Germinal center (tissue), 1 donor: ENCODE measurements at regions not wholly inside any gene's neighbourhood (a gene's known extent, or its start where the extent isn't known, plus 50 kb on each side); places are given as distances from the start of the nearest gene placed in this dataset.

Source experiments
- DNase-seq: peaks from one replicate; pipeline ENCODE4 v3.0.0; 2012; ENCODE audit warnings: mixed read lengths, low spot score

DNA sequence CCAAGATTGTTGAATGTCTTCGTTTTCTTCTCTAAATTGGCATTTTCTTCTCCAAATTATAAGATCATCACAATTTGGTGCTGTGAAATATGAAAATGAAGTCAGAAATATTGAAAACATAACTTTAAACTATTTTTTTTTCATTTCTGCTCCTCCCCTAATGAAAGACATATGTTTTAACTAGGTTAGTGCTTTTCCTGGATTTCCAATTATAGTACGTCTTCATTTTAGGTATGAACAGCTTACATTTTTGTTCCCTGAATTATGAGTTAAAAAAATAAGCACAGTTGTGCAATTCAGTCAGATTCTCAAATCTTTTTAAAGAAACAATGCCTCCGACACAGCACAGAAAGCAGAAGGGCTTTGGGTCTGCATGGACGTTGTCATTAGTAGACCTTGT is 83.5 kb upstream of the CFAP20DC start:
- no peak for DNase-seq

DNA sequence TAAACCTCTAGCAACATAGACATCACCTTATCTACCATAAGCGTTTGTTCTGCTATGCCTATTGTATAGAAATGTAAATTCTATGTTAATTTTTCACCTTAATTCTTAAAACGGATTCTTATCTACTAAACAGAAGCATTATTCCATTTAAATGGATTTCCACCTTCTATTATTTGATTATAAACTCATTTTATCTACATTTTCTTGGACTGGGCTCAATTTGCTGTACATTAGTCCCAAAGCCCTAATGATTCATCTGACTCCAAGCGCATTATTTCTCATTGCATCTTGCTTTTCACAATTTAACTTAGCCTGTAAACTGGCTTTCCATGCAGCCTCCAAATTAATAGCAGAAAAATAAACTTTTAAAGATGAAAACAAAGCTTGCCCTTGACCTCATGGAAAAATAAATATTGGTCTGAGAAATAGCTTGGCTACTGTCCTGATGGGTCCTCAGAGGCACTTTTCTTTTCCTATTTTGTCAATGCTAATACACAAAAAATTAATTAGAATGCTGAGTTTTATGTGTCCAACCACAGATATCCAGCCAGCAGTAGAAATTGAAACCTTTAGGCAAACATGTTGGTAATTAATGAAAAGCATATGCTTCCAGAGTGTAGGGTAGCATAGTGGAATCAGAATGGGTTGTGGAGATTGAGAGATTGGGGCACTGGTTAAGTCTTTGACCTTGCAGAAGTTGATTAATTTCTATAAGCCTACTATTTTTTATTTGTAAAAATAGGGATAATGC is 81.4 kb upstream of the CFAP20DC start:
- DNase-seq, result no peak

DNA sequence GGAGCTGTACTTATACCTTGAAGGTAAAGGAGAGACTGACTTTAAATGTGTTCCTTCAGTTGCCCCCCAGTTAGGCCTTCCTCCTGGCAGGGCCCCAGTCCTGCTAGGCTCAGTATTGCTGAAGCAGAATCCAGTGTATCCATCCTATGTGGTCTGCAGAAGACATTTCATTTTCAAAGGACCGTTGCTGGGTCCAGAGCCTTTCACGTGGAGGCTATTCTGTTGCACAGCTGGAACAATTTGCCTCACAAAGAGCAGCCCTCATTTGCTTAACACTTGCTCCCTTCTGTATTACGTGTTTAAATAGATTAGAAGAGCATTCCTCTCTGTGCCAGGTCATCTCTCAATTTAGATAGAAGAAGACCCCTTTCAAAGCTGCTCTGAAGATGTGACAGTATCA is 78.9 kb upstream of the CFAP20DC start:
- no peak for DNase-seq

DNA sequence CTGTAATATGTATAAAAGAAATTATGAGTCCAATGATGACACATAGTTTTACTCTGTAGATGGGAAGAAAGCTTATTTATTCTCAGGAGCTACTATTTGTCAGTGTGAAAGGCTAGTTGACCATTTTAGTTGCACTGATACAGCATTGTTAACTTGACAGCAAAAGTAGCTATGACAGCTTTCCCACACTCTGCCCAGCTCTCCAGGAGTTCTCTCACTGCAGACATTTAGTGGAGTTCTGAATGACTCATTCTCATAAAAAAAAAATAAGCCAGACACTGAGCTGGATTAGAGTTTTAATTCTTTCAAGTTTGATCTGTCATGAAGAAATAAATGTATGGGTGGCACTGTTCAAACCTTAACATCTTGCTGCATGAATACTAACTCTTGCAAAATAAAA is 77.2 kb upstream of the CFAP20DC start:
- no peak for DNase-seq

- no peak for DNase-seq
Observed at GRCh38 chr3:59126446-59126845, 76.6 kb upstream of the CFAP20DC start.

- DNase-seq, result no peak
Observed at GRCh38 chr3:59121346-59122144, 71.7 kb upstream of the CFAP20DC start.

GRCh38 chr3:59118928-59119327 is 69.1 kb upstream of the CFAP20DC start:
- no peak for DNase-seq

DNA sequence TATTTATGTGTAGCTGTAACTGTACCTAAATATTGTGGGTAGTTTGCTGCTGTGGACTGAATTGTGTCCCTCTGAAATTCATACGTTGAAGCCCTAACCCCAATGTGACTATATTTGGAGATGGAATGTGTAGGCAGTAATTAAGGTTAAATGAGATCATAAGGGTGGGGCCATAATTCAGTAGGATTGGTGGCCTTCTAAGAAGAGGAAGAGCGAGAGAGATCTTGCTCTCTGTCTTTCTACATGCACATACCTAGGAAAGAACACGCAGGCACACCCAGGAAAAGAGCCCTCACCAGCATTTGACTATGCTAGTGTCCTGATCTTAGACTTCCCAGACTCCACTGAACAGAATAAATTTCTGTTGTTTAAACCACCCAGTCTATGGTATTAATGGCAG is 67.6 kb upstream of the CFAP20DC start:
- no peak for DNase-seq

DNA sequence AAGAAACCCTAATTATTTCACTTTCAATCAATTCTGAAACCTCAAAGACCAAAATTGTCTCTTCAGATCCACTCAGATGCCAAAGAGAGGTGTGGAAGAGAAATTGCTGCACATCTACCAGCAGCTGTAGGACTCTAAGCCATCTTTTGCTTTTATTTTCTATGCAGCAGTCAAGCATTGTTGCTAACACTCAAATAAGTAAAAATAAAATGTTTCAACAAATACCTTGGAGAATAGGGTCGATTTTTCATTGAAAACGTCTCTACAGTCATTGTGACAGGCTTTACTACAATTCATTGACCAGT is 66.4 kb upstream of the CFAP20DC start:
- DNase-seq, result no peak

- no peak for DNase-seq
Observed at GRCh38 chr3:59115364-59116232, 65.8 kb upstream of the CFAP20DC start.

GRCh38 chr3:59107856-59108815 is 58.3 kb upstream of the CFAP20DC start:
- no peak for DNase-seq

DNA sequence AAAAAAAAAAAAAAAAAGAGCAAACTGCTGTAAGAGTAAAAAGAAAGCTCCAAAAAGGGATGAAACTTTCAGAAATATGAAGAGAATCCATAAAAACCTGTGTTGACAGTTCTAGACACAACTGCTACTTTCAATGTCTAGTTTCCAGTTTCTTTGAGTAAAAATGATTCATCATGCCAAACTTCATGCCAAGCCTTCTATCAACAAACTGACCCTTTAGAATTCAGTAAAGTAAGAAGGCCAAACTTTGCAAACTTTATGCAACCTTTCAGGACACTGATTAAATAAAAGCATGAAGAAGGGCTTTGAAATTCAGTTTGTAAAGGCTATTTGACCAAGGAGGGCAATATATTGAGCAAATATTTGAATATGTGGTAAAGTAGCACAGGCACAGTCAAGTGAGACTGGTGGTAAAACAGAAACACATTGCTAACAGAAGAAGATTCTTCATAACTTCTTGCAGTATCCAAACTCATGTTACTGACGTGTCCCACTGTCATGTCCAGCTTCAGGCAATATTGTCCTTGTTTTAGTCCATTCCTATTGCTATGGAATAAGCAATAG is 56.3 kb upstream of the CFAP20DC start:
- no peak for DNase-seq

DNA sequence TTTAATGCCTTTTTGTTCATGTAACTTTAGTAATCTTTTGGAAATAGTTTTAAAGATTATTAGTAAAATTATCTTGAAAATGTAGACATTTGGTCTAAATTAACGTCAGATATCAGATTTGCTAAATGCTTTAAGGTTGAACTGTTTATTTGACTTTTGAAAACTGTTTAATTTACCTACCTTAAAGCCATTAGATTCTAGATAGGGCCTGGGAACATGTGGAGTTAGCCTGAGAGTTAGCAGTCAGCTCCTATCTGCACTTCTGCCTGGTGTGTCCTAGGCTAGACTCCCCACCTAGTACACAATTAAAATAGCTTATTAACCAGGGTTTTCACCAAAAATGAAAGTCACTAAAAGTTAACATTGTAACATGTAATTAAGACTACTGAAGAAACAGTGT is 53.7 kb upstream of the CFAP20DC start:
- DNase-seq, result no peak

DNA sequence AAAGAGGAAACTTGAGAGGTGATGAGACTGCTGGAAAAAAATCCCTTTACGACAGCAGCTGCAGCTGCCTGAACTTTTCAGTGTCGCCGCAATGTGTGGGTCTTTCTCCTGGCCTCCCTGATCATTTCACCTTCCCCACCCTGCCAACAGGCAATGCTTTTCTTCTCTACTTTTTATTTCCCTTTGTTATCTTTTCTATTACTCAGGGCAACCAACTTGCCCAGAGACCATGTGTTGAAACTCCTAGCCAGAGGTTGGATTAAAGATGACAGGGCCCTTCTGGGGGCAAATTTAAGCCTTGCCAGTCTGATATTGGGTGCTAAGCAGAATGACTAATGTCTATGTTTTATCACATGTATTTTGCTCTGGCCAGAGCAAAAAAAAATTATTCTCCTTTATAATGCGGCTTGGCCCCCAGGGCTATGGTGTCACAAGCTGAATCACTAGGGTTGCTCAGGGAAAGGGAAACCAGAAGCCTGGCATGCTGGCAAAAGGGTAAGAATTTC is 51.5 kb upstream of the CFAP20DC start:
- no peak for DNase-seq
